ENCODE measurements at regions not wholly inside any gene's neighbourhood (a gene's known extent, or its start where the extent isn't known, plus 50 kb on each side); places are given as distances from the start of the nearest gene placed in this dataset.

GRCh38 chr19:31146546-31147183 is 202.6 kb downstream of the TSHZ3 start:
- TF ChIP-seq CTCF (IDR thresholded peaks at IDR 0.05; ENCODE audit: insufficient read depth, low read length, poor library complexity, severe bottlenecking) = no peak
- no peaks in the 10 kb centered on the region for H3K27me3 ChIP-seq (replicated peaks; ENCODE audit: control insufficient read depth, insufficient read depth, low read length)
- DNase-seq (ENCODE audit: extremely low read depth, insufficient read length) = no peak

GRCh38 chr19:31146015-31146414 is 203.2 kb downstream of the TSHZ3 start:
- DNase-seq (ENCODE audit: extremely low read depth, insufficient read length) = no peak
- no peaks in the 10 kb centered on the region for H3K27me3 ChIP-seq (replicated peaks; ENCODE audit: control insufficient read depth, insufficient read depth, low read length)
- TF ChIP-seq CTCF (IDR thresholded peaks at IDR 0.05; ENCODE audit: insufficient read depth, low read length, poor library complexity, severe bottlenecking) = no peak
- H3K36me3 ChIP-seq (ENCODE audit: control insufficient read depth, insufficient read depth, low read length) = no peaks in the 10 kb centered on the region
- no peak overlapping the region for H3K4me3 ChIP-seq (replicated peaks; ENCODE audit: low read depth, low read length)

More at GRCh38 chr19:31146546-31147183, 202.6 kb downstream of the TSHZ3 start:
- Histone ChIP-seq H3K36me3 (ENCODE audit: control insufficient read depth, insufficient read depth, low read length) (no peaks in the 10 kb centered on the region), H3K4me3 (replicated peaks; ENCODE audit: low read depth, low read length) (no peak overlapping the region)

GRCh38 chr19:31145007-31145406 is 204.2 kb downstream of the TSHZ3 start:
- no peak for TF ChIP-seq CTCF (IDR thresholded peaks at IDR 0.05; ENCODE audit: insufficient read depth, low read length, poor library complexity, severe bottlenecking)
- no peaks in the 10 kb centered on the region for H3K36me3 ChIP-seq (ENCODE audit: control insufficient read depth, insufficient read depth, low read length)
- no peaks in the 10 kb centered on the region for H3K27me3 ChIP-seq (replicated peaks; ENCODE audit: control insufficient read depth, insufficient read depth, low read length)
- DNase-seq (ENCODE audit: extremely low read depth, insufficient read length) = no peak
- H3K4me3 ChIP-seq (replicated peaks; ENCODE audit: low read depth, low read length) = no peak overlapping the region

- no peaks in the 10 kb centered on the region for H3K36me3 ChIP-seq (ENCODE audit: control insufficient read depth, insufficient read depth, low read length)
- H3K4me3 ChIP-seq (replicated peaks; ENCODE audit: low read depth, low read length) = no peak overlapping the region
- DNase-seq (ENCODE audit: extremely low read depth, insufficient read length) = no peak
- no peaks in the 10 kb centered on the region for H3K27me3 ChIP-seq (replicated peaks; ENCODE audit: control insufficient read depth, insufficient read depth, low read length)
- no peak for TF ChIP-seq CTCF (IDR thresholded peaks at IDR 0.05; ENCODE audit: insufficient read depth, low read length, poor library complexity, severe bottlenecking)
These were observed 205.0 kb downstream of the TSHZ3 start for GRCh38 chr19:31144075-31144870.

GRCh38 chr19:31141301-31141700 is 207.9 kb downstream of the TSHZ3 start:
- TF ChIP-seq CTCF (IDR thresholded peaks at IDR 0.05; ENCODE audit: insufficient read depth, low read length, poor library complexity, severe bottlenecking) = no peak

More at GRCh38 chr19:31141301-31141700, 207.9 kb downstream of the TSHZ3 start:
- Histone ChIP-seq H3K36me3 (ENCODE audit: control insufficient read depth, insufficient read depth, low read length) (no peaks in the 10 kb centered on the region), H3K27me3 (replicated peaks; ENCODE audit: control insufficient read depth, insufficient read depth, low read length) (no peaks in the 10 kb centered on the region), H3K4me3 (replicated peaks; ENCODE audit: low read depth, low read length) (no peak overlapping the region)
- DNase-seq (ENCODE audit: extremely low read depth, insufficient read length) = no peak
